ENCODE measurements at regions not wholly inside any gene's neighbourhood (a gene's known extent, or its start where the extent isn't known, plus 50 kb on each side); places are given as distances from the start of the nearest gene placed in this dataset.

DNA sequence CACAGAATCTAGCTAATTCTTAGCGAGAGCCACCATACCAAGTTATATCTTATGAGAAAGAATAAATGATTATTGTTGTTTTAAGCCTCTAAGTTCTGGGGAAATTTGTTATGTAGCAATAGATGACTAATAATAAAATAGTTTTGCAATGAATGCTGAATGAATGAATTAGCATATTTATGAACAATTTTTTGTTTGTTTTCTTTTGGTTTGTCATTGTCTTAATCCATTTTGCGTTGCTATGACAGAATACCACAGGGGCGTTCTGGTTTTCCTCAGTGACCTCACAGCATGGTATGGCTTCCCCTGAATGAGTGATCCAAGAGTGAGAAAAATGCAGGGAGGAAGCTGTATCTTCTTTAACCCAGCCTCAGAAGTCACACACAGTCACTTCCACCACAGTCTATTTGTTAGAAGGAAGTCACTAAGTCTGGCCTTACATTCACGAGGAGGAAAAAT, 53.8 kb upstream of the HPDL start:
- TF ChIP-seq POLR2A (IDR thresholded peaks at IDR 0.05): no peak
- TF ChIP-seq, protein P1, sequence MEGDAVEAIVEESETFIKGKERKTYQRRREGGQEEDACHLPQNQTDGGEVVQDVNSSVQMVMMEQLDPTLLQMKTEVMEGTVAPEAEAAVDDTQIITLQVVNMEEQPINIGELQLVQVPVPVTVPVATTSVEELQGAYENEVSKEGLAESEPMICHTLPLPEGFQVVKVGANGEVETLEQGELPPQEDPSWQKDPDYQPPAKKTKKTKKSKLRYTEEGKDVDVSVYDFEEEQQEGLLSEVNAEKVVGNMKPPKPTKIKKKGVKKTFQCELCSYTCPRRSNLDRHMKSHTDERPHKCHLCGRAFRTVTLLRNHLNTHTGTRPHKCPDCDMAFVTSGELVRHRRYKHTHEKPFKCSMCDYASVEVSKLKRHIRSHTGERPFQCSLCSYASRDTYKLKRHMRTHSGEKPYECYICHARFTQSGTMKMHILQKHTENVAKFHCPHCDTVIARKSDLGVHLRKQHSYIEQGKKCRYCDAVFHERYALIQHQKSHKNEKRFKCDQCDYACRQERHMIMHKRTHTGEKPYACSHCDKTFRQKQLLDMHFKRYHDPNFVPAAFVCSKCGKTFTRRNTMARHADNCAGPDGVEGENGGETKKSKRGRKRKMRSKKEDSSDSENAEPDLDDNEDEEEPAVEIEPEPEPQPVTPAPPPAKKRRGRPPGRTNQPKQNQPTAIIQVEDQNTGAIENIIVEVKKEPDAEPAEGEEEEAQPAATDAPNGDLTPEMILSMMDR (IDR thresholded peaks at IDR 0.05): no peak
